ENCODE measurements at regions not wholly inside any gene's neighbourhood (a gene's known extent, or its start where the extent isn't known, plus 50 kb on each side); places are given as distances from the start of the nearest gene placed in this dataset.

- no peak overlapping the region for H3K27ac ChIP-seq
- no peak overlapping the region for H3K4me3 ChIP-seq
- intact Hi-C loops (cut with micrococcal nuclease; ENCODE audit: unreplicated experiment), result no loop called here
- ChIA-PET POLR2A (ENCODE audit: unreplicated experiment) (no interaction called here), CTCF (no interaction called here)
- H3K27me3 ChIP-seq (ENCODE audit: insufficient read depth, low read depth), result peaks cover 6% of the 10 kb centered on the region
- H3K4me1 ChIP-seq (replicated peaks; ENCODE audit: insufficient read depth), result peaks cover 20% of the 10 kb centered on the region
- TF ChIP-seq EZH2 (IDR thresholded peaks at IDR 0.05; ENCODE audit: low read depth), result no peak
- TF ChIP-seq, protein P1, sequence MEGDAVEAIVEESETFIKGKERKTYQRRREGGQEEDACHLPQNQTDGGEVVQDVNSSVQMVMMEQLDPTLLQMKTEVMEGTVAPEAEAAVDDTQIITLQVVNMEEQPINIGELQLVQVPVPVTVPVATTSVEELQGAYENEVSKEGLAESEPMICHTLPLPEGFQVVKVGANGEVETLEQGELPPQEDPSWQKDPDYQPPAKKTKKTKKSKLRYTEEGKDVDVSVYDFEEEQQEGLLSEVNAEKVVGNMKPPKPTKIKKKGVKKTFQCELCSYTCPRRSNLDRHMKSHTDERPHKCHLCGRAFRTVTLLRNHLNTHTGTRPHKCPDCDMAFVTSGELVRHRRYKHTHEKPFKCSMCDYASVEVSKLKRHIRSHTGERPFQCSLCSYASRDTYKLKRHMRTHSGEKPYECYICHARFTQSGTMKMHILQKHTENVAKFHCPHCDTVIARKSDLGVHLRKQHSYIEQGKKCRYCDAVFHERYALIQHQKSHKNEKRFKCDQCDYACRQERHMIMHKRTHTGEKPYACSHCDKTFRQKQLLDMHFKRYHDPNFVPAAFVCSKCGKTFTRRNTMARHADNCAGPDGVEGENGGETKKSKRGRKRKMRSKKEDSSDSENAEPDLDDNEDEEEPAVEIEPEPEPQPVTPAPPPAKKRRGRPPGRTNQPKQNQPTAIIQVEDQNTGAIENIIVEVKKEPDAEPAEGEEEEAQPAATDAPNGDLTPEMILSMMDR (conservative IDR thresholded peaks at IDR 0.05), result no peak
- H3K36me3 ChIP-seq (ENCODE audit: low read depth), result no peaks in the 10 kb centered on the region
- BruUV-seq (replicated peaks), result no TSS peak
- H4K20me1 ChIP-seq (ENCODE audit: insufficient read depth), result no peaks in the 10 kb centered on the region
- no peaks in the 10 kb centered on the region for H3K79me2 ChIP-seq (ENCODE audit: low read depth)
- 0 out of 2 replicates have a peak, but pooled peaks cover 3% of the 10 kb centered on the region for H3F3A ChIP-seq (ENCODE audit: insufficient read depth, low read depth)
- no peak for DNase-seq
- H3K4me2 ChIP-seq, result peak overlapping the region; percentile 12
- no peak overlapping the region for H2AFZ ChIP-seq
- no peaks in the 10 kb centered on the region for H3K9me2 ChIP-seq (ENCODE audit: insufficient read depth)
- H3K9me3 ChIP-seq (ENCODE audit: insufficient read depth, low read depth), result no peaks in the 10 kb centered on the region
Observed at GRCh38 chr14:58749066-58749669, 111.4 kb downstream of the DACT1 start.

GRCh38 chr14:58750321-58751269 is 112.8 kb downstream of the DACT1 start:
- ChIA-PET POLR2A (ENCODE audit: unreplicated experiment) (no interaction called here), CTCF (no interaction called here)
- no peak overlapping the region for H3K4me3 ChIP-seq
- TF ChIP-seq EZH2 (IDR thresholded peaks at IDR 0.05; ENCODE audit: low read depth), result no peak
- TF ChIP-seq, protein P1 (conservative IDR thresholded peaks at IDR 0.05), result no peak
- H3K9me2 ChIP-seq (ENCODE audit: insufficient read depth), result no peaks in the 10 kb centered on the region
- H3K9me3 ChIP-seq (ENCODE audit: insufficient read depth, low read depth), result no peaks in the 10 kb centered on the region
- DNase-seq, result no peak
- intact Hi-C loops (cut with micrococcal nuclease; ENCODE audit: unreplicated experiment), result no loop called here
- H3K4me2 ChIP-seq, result no peak overlapping the region
- H3K79me2 ChIP-seq (ENCODE audit: low read depth), result no peaks in the 10 kb centered on the region
- H3K27ac ChIP-seq, result no peak overlapping the region
- H3K4me1 ChIP-seq (replicated peaks; ENCODE audit: insufficient read depth), result peaks cover 20% of the 10 kb centered on the region
- no peak overlapping the region for H2AFZ ChIP-seq
- no peaks in the 10 kb centered on the region for H3K36me3 ChIP-seq (ENCODE audit: low read depth)
- 0 out of 2 replicates have a peak, but pooled peaks cover 3% of the 10 kb centered on the region for H3F3A ChIP-seq (ENCODE audit: insufficient read depth, low read depth)
- H4K20me1 ChIP-seq (ENCODE audit: insufficient read depth), result no peaks in the 10 kb centered on the region
- peaks cover 6% of the 10 kb centered on the region for H3K27me3 ChIP-seq (ENCODE audit: insufficient read depth, low read depth)
- BruUV-seq (replicated peaks), result no TSS peak

- H3K4me3 ChIP-seq, result no peak overlapping the region
- H3K27me3 ChIP-seq (ENCODE audit: insufficient read depth, low read depth), result peaks cover 6% of the 10 kb centered on the region
- no peak for DNase-seq
- H3K4me2 ChIP-seq, result no peak overlapping the region
- H3K4me1 ChIP-seq (replicated peaks; ENCODE audit: insufficient read depth), result peaks cover 12% of the 10 kb centered on the region
- no peaks in the 10 kb centered on the region for H3K9me3 ChIP-seq (ENCODE audit: insufficient read depth, low read depth)
- H3K27ac ChIP-seq, result no peak overlapping the region
- ChIA-PET CTCF (no interaction called here), POLR2A (ENCODE audit: unreplicated experiment) (no interaction called here)
- 0 out of 2 replicates have a peak, but pooled peaks cover 3% of the 10 kb centered on the region for H3F3A ChIP-seq (ENCODE audit: insufficient read depth, low read depth)
- no peak for TF ChIP-seq EZH2 (IDR thresholded peaks at IDR 0.05; ENCODE audit: low read depth)
- TF ChIP-seq, protein P1 (conservative IDR thresholded peaks at IDR 0.05), result no peak
- H4K20me1 ChIP-seq (ENCODE audit: insufficient read depth), result no peaks in the 10 kb centered on the region
- BruUV-seq (replicated peaks), result no TSS peak
- H3K36me3 ChIP-seq (ENCODE audit: low read depth), result no peaks in the 10 kb centered on the region
- no peaks in the 10 kb centered on the region for H3K9me2 ChIP-seq (ENCODE audit: insufficient read depth)
- no peak overlapping the region for H2AFZ ChIP-seq
- H3K79me2 ChIP-seq (ENCODE audit: low read depth), result no peaks in the 10 kb centered on the region
- intact Hi-C loops (cut with micrococcal nuclease; ENCODE audit: unreplicated experiment), result no loop called here
Observed at GRCh38 chr14:58751788-58752187, 114.0 kb downstream of the DACT1 start.
